ENCODE measurements at regions not wholly inside any gene's neighbourhood (a gene's known extent, or its start where the extent isn't known, plus 50 kb on each side); places are given as distances from the start of the nearest gene placed in this dataset.
"Not testable (repeated sequence)": the region's sequence is repeated elsewhere in the genome, so short reads cannot be mapped to it uniquely, and the experiment has no call there.

DNA sequence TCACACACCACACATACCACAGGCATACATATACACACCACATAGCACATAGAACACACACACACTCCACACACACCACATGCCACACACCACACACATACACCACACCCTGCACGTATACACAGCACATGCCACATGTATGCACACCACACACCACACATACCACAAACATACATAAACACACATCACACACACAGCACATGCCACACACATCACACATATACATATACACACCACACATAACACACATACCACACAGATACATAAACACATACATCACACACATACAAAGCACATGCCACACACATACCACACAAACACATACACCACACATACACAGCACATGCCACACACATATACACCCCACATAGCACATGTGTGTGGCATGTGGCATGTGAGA lies 171.1 kb downstream of the OR4M2 start:
- POLR2A ChIA-PET = no interaction called here
- BruUV-seq (replicated peaks) = no TSS peak
- DNase-seq = no peak
- CTCF ChIA-PET = no interaction called here
- intact Hi-C loops (cut with micrococcal nuclease; ENCODE audit: unreplicated experiment) = no loop called here
- H3K36me3 Mint-ChIP-seq (ENCODE audit: insufficient read depth, unreplicated experiment) = no peaks in the 10 kb centered on the region
- H3K36me3 ChIP-seq (ENCODE audit: control insufficient read depth, insufficient read depth, low read length) = no peaks in the 10 kb centered on the region
- H3K27me3 Mint-ChIP-seq (ENCODE audit: insufficient read depth, unreplicated experiment) = no peaks in the 10 kb centered on the region
- peaks cover 2% of the 10 kb centered on the region for H3K9me3 Mint-ChIP-seq (ENCODE audit: unreplicated experiment)
- H3K4me3 Mint-ChIP-seq (ENCODE audit: unreplicated experiment) = no peak overlapping the region
- H3K9me3 ChIP-seq = no peaks in the 10 kb centered on the region
- H3K27ac Mint-ChIP-seq (ENCODE audit: unreplicated experiment) = no peak overlapping the region
- H3K4me1 ChIP-seq = no peaks in the 10 kb centered on the region
- TF ChIP-seq, protein P1, sequence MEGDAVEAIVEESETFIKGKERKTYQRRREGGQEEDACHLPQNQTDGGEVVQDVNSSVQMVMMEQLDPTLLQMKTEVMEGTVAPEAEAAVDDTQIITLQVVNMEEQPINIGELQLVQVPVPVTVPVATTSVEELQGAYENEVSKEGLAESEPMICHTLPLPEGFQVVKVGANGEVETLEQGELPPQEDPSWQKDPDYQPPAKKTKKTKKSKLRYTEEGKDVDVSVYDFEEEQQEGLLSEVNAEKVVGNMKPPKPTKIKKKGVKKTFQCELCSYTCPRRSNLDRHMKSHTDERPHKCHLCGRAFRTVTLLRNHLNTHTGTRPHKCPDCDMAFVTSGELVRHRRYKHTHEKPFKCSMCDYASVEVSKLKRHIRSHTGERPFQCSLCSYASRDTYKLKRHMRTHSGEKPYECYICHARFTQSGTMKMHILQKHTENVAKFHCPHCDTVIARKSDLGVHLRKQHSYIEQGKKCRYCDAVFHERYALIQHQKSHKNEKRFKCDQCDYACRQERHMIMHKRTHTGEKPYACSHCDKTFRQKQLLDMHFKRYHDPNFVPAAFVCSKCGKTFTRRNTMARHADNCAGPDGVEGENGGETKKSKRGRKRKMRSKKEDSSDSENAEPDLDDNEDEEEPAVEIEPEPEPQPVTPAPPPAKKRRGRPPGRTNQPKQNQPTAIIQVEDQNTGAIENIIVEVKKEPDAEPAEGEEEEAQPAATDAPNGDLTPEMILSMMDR (IDR thresholded peaks at IDR 0.05; ENCODE audit: insufficient read depth in 1 of 2, low read depth in 1 of 2, low read length in 1 of 2, severe bottlenecking in 1 of 2, unreplicated experiment in 1 of 2) = no peak
- no peaks in the 10 kb centered on the region for H3K4me1 Mint-ChIP-seq (ENCODE audit: low read depth, unreplicated experiment)
- H3K4me3 ChIP-seq (ENCODE audit: low read depth, low read length) = no peak overlapping the region
- H3K27me3 ChIP-seq (replicated peaks; ENCODE audit: control insufficient read depth, insufficient read depth, low read length) = no peaks in the 10 kb centered on the region

DNA sequence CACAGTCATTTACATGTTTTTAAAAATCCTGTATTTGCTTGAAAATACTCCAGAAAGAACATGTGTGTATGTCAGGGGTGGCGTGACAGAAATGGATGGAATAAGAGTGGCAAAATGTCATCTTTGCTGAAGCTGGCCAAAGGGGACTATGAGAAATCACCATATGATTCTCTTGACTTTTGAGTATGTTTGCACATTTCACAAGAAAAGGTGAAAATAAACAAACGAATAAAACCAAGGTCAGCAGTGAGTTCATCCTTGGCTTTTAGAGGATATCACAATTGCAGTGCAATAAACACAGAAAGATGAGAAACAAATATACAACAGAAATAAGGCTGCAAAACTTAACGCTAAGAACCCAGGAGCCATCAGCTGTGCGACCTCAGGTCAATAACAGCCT lies 171.7 kb downstream of the OR4M2 start:
- H3K4me1 Mint-ChIP-seq (ENCODE audit: low read depth, unreplicated experiment); intact Hi-C loops (cut with micrococcal nuclease; ENCODE audit: unreplicated experiment); H3K4me3 Mint-ChIP-seq (ENCODE audit: unreplicated experiment); DNase-seq; H3K27me3 Mint-ChIP-seq (ENCODE audit: insufficient read depth, unreplicated experiment); H3K27me3 ChIP-seq (replicated peaks; ENCODE audit: control insufficient read depth, insufficient read depth, low read length); H3K27ac Mint-ChIP-seq (ENCODE audit: unreplicated experiment); H3K36me3 Mint-ChIP-seq (ENCODE audit: insufficient read depth, unreplicated experiment); H3K4me1 ChIP-seq; BruUV-seq (replicated peaks); H3K9me3 ChIP-seq; CTCF ChIA-PET; H3K36me3 ChIP-seq (ENCODE audit: control insufficient read depth, insufficient read depth, low read length); H3K9me3 Mint-ChIP-seq (ENCODE audit: unreplicated experiment); POLR2A ChIA-PET; H3K4me3 ChIP-seq (ENCODE audit: low read depth, low read length): not testable (repeated sequence)

DNA sequence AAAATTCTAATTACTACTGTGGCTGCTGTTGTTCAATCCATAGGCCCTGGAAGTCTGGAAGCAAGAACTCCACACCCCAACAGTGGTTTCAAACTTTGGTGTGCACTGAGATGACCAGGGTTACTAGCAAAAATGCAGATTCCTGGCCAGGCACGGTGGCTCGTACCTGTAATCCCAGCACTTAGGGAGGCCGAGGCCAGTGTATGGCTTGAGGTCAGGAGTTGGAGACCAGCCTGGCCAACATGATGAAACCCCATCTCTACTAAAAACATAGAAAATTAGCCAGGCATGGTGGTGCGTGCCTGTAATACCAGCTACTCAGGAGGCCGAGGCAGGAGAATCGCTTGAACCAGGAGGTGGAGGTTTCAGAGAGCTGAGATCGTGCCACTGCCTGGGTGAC lies 172.2 kb downstream of the OR4M2 start:
- POLR2A ChIA-PET; H3K27me3 Mint-ChIP-seq (ENCODE audit: insufficient read depth, unreplicated experiment); H3K9me3 Mint-ChIP-seq (ENCODE audit: unreplicated experiment); H3K9me3 ChIP-seq; DNase-seq; H3K4me3 ChIP-seq (ENCODE audit: low read depth, low read length); H3K36me3 Mint-ChIP-seq (ENCODE audit: insufficient read depth, unreplicated experiment); CTCF ChIA-PET; H3K36me3 ChIP-seq (ENCODE audit: control insufficient read depth, insufficient read depth, low read length); H3K4me1 Mint-ChIP-seq (ENCODE audit: low read depth, unreplicated experiment); H3K27me3 ChIP-seq (replicated peaks; ENCODE audit: control insufficient read depth, insufficient read depth, low read length); H3K4me1 ChIP-seq; intact Hi-C loops (cut with micrococcal nuclease; ENCODE audit: unreplicated experiment); H3K4me3 Mint-ChIP-seq (ENCODE audit: unreplicated experiment); H3K27ac Mint-ChIP-seq (ENCODE audit: unreplicated experiment); BruUV-seq (replicated peaks): not testable (repeated sequence)

DNA sequence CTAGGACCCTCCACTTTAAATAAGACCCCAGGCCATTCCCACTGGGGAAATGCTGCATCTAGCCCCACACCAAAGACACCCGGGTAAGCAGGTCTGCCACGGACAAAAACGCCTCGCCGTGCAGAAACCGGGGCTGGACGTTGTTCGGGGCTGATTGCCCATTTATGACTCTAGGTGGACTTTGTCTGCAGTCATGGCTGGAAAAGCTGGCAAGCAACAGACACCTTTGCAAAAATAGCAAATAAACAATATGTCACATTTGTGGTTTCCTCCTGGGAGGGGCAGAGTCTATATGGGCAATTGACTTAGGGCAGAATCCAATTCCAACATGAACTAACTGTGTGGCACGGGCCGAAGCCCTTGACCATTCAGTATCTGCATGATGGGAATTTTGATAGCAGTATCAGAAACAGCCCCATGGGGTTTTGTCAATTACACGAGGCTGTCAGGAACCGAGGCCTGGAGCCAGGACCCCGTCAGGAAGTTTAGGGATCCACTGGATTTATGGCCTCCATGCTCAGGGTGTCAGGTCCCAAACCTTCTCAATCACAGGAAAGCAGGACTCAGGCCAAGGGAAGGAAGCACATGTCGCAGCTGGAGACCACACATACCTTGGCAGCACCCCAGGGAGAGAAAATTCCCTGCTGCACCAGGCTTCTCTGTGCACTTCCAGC lies 172.8 kb downstream of the OR4M2 start:
- POLR2A ChIA-PET; H3K27ac Mint-ChIP-seq (ENCODE audit: unreplicated experiment); H3K9me3 ChIP-seq; DNase-seq; H3K4me1 ChIP-seq; BruUV-seq (replicated peaks); H3K4me3 Mint-ChIP-seq (ENCODE audit: unreplicated experiment); H3K4me1 Mint-ChIP-seq (ENCODE audit: low read depth, unreplicated experiment); CTCF ChIA-PET; intact Hi-C loops (cut with micrococcal nuclease; ENCODE audit: unreplicated experiment); H3K27me3 ChIP-seq (replicated peaks; ENCODE audit: control insufficient read depth, insufficient read depth, low read length); H3K27me3 Mint-ChIP-seq (ENCODE audit: insufficient read depth, unreplicated experiment); H3K9me3 Mint-ChIP-seq (ENCODE audit: unreplicated experiment); H3K36me3 Mint-ChIP-seq (ENCODE audit: insufficient read depth, unreplicated experiment); H3K4me3 ChIP-seq (ENCODE audit: low read depth, low read length); H3K36me3 ChIP-seq (ENCODE audit: control insufficient read depth, insufficient read depth, low read length): not testable (repeated sequence)

Measured in Caco-2 (cell line).